Left renal cortex interstitium (tissue), 4 donors: ENCODE measurements at regions not wholly inside any gene's neighbourhood (a gene's known extent, or its start where the extent isn't known, plus 50 kb on each side); places are given as distances from the start of the nearest gene placed in this dataset.
"Not testable (repeated sequence)": the region's sequence is repeated elsewhere in the genome, so short reads cannot be mapped to it uniquely, and the experiment has no call there.

Source experiments
- DNase-seq, 4 donors: peaks; one replicate each; pipeline ENCODE4 v3.0.0-alpha.2; 2013; ENCODE audit warnings: low read depth in 4 of 4, low spot score in 2 of 4, missing footprints in 1 of 4

- not testable (repeated sequence) for DNase-seq
These were observed 1075.2 kb upstream of the NOVA1 start for GRCh38 chr14:27672811-27673737.

DNA sequence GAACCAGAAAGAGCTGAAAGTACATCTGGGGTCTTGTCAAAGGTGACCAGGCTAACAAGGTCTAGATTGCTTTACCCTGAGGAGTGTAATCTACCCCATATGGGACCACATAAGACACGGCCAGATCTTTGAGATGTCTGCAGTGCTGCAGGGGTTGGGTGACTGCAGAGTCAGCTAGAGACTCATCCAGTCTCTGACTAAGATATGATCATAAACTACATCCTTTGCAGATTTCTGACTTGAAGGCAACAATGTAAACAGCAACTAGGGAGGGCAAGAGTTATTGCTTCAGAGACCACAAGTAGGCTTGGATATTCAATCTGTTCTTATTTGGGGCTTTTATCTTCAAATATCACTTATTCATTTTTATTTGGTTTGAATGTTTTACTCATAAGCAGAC is 1080.5 kb upstream of the FOXG1 start:
- no peak for DNase-seq

DNA sequence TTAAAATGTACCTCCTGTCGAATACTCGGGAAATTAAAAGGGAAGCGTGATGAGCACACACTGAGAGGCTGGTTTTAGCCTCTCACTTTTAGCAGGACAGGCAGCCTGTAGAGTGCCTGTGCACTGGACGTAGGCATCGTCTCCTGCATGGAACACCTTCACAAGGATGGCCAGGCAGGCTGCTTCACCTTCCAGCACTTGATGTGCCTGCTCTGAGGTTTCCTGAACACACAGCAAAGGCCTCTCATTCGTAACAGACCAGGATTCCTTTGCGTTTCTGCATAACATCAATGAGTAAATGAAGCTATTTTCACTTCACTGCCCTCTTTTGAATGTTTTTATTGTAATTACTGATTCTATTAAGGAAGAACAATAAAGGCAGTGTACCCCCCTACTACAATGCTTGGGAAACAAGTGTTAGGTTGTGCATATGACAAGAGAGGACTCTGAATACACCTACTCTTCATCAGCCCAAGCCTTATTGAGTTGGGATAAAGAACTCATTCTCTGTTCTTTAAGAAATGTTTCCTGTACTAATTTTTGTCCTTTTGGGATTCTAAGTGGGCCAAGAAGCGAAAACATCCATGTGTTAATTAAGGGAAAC is 1077.6 kb upstream of the FOXG1 start:
- no peak for DNase-seq

- no peak for DNase-seq
These were observed 1054.2 kb upstream of the FOXG1 start for GRCh38 chr14:27712364-27712763.

GRCh38 chr14:27715561-27715960 is 1051.0 kb upstream of the FOXG1 start:
- no peak for DNase-seq

- no peak for DNase-seq
These were observed 1044.8 kb upstream of the FOXG1 start for GRCh38 chr14:27721760-27722159.

- no peak for DNase-seq
These were observed 1041.1 kb upstream of the FOXG1 start for GRCh38 chr14:27725482-27725881.

DNA sequence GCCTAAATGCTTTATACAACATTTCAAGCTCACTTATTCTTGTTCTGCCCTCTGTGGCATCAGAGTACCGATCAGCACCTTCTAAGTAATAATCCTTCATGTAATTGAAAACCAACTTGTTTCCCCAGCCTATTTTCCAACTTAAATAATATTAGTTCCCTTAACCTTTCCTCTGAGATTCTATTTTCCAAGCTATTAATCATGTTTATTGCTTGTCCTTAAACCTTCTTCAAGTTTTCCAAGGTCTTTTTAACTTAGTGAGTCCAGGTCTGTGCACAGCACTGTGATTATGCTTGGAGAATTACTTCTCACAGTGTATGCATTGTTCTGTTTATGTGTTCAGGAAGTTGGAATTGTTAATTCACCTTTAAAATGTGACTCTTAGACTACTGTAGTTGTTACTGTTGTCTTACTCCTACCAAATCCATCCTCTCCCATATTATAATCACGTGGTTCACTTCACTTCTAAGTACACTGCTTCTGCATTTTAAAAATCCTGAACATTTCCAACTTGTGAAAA is 1039.3 kb upstream of the FOXG1 start:
- peak in 3 of 4 donors; percentile 11 to 45 (median 15) for DNase-seq

GRCh38 chr14:27730204-27730603 is 1036.4 kb upstream of the FOXG1 start:
- no peak for DNase-seq

DNA sequence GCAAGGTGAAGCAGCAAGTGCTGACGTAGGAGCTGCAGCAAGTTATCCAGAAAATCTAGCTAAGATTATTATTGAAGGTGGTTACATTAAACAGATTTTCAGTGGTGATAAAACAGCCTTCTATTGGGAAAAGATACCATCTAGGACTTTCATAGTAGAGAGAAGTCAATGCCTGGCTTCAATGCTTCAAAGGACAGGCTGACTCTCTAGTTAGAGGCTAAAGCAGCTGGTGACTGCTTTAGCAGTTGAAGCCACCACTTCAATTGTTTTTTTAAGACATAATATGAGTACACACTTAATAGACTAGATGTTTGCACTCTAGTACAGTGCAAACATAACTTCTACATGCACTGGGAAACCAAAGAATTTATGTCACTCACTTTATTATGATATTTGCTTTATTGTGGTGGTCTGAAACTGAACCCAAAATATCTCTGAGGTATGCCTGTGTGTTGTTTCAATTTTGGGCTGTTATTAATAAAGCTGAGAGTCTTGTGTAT is 1026.9 kb upstream of the FOXG1 start:
- DNase-seq = no peak

GRCh38 chr14:27750114-27750513 is 1016.5 kb upstream of the FOXG1 start:
- no peak for DNase-seq

DNA sequence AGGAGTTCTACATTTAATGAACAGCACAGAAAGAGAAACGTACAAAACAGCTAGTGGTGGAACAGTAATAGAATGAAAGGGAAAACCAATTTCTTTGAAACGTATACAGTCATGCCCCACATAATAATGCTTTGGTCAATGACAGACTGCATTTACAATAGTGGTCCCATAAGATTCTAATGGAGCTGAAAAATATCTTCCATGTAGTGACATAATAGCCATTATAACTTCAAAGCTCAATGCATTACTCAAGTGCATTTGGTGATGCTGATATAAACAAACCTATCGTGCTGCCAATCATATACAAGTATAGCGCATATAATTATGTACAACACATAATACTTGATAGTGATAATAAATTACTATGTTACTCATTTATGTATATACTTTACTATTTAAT is 1008.9 kb upstream of the FOXG1 start:
- not testable (repeated sequence) for DNase-seq

DNA sequence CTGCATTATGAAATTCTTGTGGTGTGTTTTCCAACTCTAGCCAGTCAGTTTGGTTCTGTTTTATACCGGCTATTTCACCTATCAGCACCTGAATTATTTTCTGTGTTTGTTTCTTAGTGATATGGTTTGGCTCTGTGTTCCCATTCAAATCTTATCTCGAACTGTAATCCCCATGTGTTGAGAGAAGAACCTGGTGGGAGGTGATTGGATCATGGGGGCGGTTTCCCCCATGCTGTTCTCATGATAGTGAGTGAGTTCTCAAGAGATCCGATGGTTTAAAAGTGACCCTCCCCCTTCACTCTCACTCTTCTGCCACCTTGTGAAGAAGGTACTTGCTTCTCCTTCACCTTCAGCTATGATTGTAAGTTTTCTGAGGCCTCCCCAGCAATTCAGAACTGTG is 1006.2 kb upstream of the FOXG1 start:
- not testable (repeated sequence) for DNase-seq

DNA sequence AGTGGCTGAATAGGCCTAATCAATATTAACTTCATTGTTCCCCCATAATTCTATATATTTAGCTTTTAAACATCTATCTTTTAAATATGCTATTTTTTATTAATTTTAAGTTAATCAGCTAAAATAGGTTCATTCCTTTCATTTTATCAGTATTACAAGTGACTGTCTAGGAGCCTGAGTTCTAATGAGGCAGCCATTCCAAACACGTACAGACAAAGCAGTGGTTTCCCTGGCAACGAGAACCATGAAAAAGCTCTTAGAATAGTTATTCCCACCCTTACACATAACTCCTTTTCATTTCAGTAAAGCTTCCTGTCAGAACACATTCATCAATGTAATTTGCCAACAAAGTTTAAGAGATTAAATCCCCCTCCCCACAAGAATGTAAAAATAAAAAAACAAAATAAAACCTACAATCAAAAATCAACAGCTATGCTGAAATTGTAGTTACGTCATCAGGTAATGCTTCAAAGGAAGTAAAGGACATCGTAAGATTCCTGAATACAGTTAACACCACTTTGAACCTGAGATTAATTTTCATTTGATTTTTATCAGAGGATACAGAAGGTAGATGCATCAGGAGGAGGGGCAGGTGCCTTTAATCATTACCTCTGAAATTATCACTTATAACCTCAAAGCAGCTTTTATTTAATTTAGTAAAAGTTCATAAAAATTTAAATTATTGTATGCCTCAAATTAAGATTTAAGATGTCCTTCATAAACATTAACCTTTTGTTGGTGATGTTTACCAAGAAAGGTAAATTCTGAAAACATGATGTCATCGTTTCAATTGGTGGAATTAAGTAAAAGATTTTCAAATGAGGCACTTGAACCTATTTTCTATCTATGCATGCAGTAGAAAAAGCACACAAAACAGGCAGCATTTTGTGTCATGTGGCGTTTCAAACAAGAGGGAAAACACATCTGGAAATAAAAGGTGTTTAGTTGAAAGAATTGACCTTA is 967.2 kb upstream of the FOXG1 start:
- DNase-seq = not testable (repeated sequence)

GRCh38 chr14:27817746-27818430 is 948.7 kb upstream of the FOXG1 start:
- not testable (repeated sequence) for DNase-seq

- DNase-seq = not testable (repeated sequence)
These were observed 940.4 kb upstream of the FOXG1 start for GRCh38 chr14:27826149-27826548.

DNA sequence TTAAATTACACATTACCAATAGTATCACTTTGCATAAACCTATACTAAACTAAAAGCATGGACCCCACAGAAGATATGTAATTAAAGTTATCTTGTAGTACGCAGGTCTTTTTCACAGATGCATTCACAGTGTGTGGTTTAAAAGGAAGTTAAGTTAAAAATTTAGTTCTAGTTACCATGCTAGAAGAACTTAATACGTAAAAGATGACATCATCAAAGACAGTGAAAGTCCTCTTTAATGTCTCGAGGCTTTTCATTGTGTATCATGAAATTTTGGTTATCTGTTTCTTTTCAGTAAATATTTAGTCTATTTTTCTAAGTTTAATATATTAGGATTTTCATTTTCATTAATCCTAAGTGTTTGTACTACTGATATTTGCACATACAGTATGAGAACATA is 934.6 kb upstream of the FOXG1 start:
- not testable (repeated sequence) for DNase-seq

DNA sequence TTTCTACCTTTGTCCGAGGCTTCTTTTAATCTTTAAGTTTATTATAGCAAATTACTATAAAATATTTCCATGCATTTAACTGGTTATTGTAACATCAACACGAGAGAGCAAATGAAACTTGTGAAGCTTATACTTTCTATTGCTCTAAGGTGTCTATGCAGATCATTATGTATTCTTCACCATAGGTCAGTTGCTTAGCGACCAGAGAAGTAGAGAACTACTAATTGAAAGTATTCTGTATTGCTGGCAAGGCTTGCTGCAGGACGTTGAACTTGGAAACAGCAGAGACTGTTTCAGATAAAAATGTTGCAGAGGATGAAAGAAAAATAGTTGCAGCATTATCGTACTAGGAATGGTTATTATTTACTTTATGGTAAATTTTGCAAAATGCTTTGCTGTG is 933.6 kb upstream of the FOXG1 start:
- not testable (repeated sequence) for DNase-seq

GRCh38 chr14:27836386-27836785 is 930.2 kb upstream of the FOXG1 start:
- peak in 2 of 4 donors; percentile 6 to 11 for DNase-seq
